ENCODE measurements at regions not wholly inside any gene's neighbourhood (a gene's known extent, or its start where the extent isn't known, plus 50 kb on each side); places are given as distances from the start of the nearest gene placed in this dataset.

- Mint-ChIP-seq H3K4me1 (peaks cover 33% of the 10 kb centered on the region), H3K9me3 (no peaks in the 10 kb centered on the region; the same call in 1 of the 3 replicates), H3K27me3 (ENCODE audit: insufficient read depth, low read depth, poor library complexity) (peaks cover 4% of the 10 kb centered on the region), H3K27ac (no peak overlapping the region), H3K4me3 (no peak overlapping the region), H3K36me3 (ENCODE audit: low read depth) (no peaks in the 10 kb centered on the region; the same call in 2 of the 3 replicates)
- Histone ChIP-seq H3K4me1 (ENCODE audit: insufficient read depth) (peaks cover 14% of the 10 kb centered on the region), H4K20me1 (replicated peaks; ENCODE audit: insufficient read depth) (no peaks in the 10 kb centered on the region), H3F3A (replicated peaks; ENCODE audit: low read depth) (no peaks in the 10 kb centered on the region), H3K9me2 (ENCODE audit: insufficient read depth) (peaks cover 8% of the 10 kb centered on the region), H3K79me2 (replicated peaks; ENCODE audit: insufficient read depth) (no peaks in the 10 kb centered on the region), H3K27ac (ENCODE audit: low read depth) (no peak overlapping the region), H3K36me3 (ENCODE audit: insufficient read depth) (no peaks in the 10 kb centered on the region), H3K4me3 (no peak overlapping the region), H3K27me3 (ENCODE audit: insufficient read depth) (no peaks in the 10 kb centered on the region), H3K4me2 (peak overlapping the region; percentile 48; the same call in 1 of the 2 replicates), H2AFZ (no peak overlapping the region)
- no peak for DNase-seq (ENCODE audit: low spot score)
- TF ChIP-seq ZNF462 (CRISPR knock-in tag; IDR thresholded peaks at IDR 0.05), result peak; percentile 36; the same call in 1 of the 2 replicates
- no peak for TF ChIP-seq POLR2AphosphoS5 (IDR thresholded peaks at IDR 0.05; ENCODE audit: low read depth)
- ATAC-seq, result peak; percentile 38; the same call in 2 of the 3 replicates
Observed at GRCh38 chr16:79411357-79411756, 189.2 kb downstream of the MAF start.

DNA sequence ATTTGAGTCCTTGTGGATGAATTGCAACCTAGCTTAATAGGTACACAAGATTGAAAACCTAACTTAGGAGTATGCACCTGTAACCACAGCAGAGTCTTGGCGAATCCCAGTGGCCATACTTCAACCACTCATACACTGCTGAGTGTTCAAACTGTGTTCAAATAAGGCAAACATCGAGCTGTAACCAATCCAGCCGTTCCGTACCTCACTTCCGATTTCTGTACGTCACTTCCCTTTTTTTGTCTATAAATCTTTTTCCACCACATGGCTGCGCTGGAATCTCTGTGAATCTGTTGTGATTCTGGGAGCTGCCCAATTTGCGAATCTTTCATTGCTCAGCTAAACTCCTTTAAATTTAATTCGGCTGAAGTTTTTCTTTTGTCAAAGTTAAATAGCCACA lies 190.6 kb downstream of the MAF start:
- no peaks in the 10 kb centered on the region for H3K36me3 ChIP-seq (ENCODE audit: insufficient read depth)
- no peak overlapping the region for H3K4me2 ChIP-seq
- H3K27me3 Mint-ChIP-seq (ENCODE audit: insufficient read depth, low read depth, poor library complexity), result peaks cover 3% of the 10 kb centered on the region
- H3K27ac ChIP-seq (ENCODE audit: low read depth), result no peak overlapping the region
- H3K4me3 Mint-ChIP-seq, result no peak overlapping the region
- H3K27me3 ChIP-seq (ENCODE audit: insufficient read depth), result no peaks in the 10 kb centered on the region
- ATAC-seq, result no peak
- peaks cover 12% of the 10 kb centered on the region for H3K9me2 ChIP-seq (ENCODE audit: insufficient read depth)
- no peaks in the 10 kb centered on the region for H3K79me2 ChIP-seq (replicated peaks; ENCODE audit: insufficient read depth)
- no peak overlapping the region for H3K27ac Mint-ChIP-seq
- H4K20me1 ChIP-seq (replicated peaks; ENCODE audit: insufficient read depth), result no peaks in the 10 kb centered on the region
- H3K4me1 ChIP-seq (ENCODE audit: insufficient read depth), result peaks cover 14% of the 10 kb centered on the region
- H3K9me3 Mint-ChIP-seq, result peaks cover 6% of the 10 kb centered on the region; the same call in 2 of the 3 replicates
- DNase-seq (ENCODE audit: low spot score), result no peak
- no peak overlapping the region for H3K4me3 ChIP-seq
- H3K4me1 Mint-ChIP-seq, result peaks cover 27% of the 10 kb centered on the region
- H3K36me3 Mint-ChIP-seq (ENCODE audit: low read depth), result no peaks in the 10 kb centered on the region; the same call in 2 of the 3 replicates
- no peaks in the 10 kb centered on the region for H3F3A ChIP-seq (replicated peaks; ENCODE audit: low read depth)
- H2AFZ ChIP-seq, result no peak overlapping the region
- TF ChIP-seq EZH2phosphoT487 (IDR thresholded peaks at IDR 0.05; ENCODE audit: unreplicated experiment) (no peak), EZH2 (IDR thresholded peaks at IDR 0.05; ENCODE audit: low read depth, unreplicated experiment) (no peak), STAT1 (IDR thresholded peaks at IDR 0.05; ENCODE audit: unreplicated experiment) (no peak), CTCF (conservative IDR thresholded peaks at IDR 0.05; ENCODE audit: low read depth in 2 of 2) (no peak), ZNF331 (CRISPR knock-in tag; IDR thresholded peaks at IDR 0.05; ENCODE audit: low read depth) (no peak), POLR2AphosphoS5 (IDR thresholded peaks at IDR 0.05; ENCODE audit: low read depth) (no peak)
- TF ChIP-seq, protein P1, sequence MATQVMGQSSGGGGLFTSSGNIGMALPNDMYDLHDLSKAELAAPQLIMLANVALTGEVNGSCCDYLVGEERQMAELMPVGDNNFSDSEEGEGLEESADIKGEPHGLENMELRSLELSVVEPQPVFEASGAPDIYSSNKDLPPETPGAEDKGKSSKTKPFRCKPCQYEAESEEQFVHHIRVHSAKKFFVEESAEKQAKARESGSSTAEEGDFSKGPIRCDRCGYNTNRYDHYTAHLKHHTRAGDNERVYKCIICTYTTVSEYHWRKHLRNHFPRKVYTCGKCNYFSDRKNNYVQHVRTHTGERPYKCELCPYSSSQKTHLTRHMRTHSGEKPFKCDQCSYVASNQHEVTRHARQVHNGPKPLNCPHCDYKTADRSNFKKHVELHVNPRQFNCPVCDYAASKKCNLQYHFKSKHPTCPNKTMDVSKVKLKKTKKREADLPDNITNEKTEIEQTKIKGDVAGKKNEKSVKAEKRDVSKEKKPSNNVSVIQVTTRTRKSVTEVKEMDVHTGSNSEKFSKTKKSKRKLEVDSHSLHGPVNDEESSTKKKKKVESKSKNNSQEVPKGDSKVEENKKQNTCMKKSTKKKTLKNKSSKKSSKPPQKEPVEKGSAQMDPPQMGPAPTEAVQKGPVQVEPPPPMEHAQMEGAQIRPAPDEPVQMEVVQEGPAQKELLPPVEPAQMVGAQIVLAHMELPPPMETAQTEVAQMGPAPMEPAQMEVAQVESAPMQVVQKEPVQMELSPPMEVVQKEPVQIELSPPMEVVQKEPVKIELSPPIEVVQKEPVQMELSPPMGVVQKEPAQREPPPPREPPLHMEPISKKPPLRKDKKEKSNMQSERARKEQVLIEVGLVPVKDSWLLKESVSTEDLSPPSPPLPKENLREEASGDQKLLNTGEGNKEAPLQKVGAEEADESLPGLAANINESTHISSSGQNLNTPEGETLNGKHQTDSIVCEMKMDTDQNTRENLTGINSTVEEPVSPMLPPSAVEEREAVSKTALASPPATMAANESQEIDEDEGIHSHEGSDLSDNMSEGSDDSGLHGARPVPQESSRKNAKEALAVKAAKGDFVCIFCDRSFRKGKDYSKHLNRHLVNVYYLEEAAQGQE (IDR thresholded peaks at IDR 0.05; ENCODE audit: unreplicated experiment), result no peak
- TF ChIP-seq, protein P2, sequence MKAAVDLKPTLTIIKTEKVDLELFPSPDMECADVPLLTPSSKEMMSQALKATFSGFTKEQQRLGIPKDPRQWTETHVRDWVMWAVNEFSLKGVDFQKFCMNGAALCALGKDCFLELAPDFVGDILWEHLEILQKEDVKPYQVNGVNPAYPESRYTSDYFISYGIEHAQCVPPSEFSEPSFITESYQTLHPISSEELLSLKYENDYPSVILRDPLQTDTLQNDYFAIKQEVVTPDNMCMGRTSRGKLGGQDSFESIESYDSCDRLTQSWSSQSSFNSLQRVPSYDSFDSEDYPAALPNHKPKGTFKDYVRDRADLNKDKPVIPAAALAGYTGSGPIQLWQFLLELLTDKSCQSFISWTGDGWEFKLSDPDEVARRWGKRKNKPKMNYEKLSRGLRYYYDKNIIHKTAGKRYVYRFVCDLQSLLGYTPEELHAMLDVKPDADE (IDR thresholded peaks at IDR 0.05), result no peak
